Colonic mucosa (tissue), 4 donors: ENCODE measurements at regions not wholly inside any gene's neighbourhood (a gene's known extent, or its start where the extent isn't known, plus 50 kb on each side); places are given as distances from the start of the nearest gene placed in this dataset.
A peak's percentile ranks its signal among the peaks of the same experiment; 100 is the strongest.

Experiments
- DNase-seq: peaks from one replicate; pipeline ENCODE4 v3.0.0-alpha.2; 2020
- H3K27ac ChIP-seq: fragments of 200-600 bp; one replicate; pipeline ENCODE4 v1.8.0; 2021
- H3K27me3 ChIP-seq: fragments of 200-600 bp; one replicate; pipeline ENCODE4 v1.8.0; 2021
- H3K36me3 ChIP-seq: fragments of 200-600 bp; one replicate; pipeline ENCODE4 v1.8.0; 2021
- H3K4me1 ChIP-seq: fragments of 200-600 bp; one replicate; pipeline ENCODE4 v1.8.0; 2021; ENCODE audit warnings: mild to moderate bottlenecking
- H3K4me3 ChIP-seq: fragments of 200-600 bp; one replicate; pipeline ENCODE4 v1.8.0; 2021
- H3K9ac ChIP-seq, 2 donors: one replicate each; pipeline ENCODE4 v1.7.0; 2013; ENCODE audit warnings: control low read depth in 2 of 2, low read depth in 2 of 2, low read length in 2 of 2
- H3K9me3 ChIP-seq: fragments of 200-600 bp; one replicate; pipeline ENCODE4 v1.8.0; 2021
- CTCF ChIP-seq: fragments of 200-600 bp; IDR thresholded peaks from one replicate; pipeline ENCODE4 v1.8.0; 2022; ENCODE audit warnings: antibody characterized with exemption, mild to moderate bottlenecking
- intact Hi-C: fragments of 100-400 bp; cut with DNase I; formaldehyde crosslinking; loops from one replicate; pipeline ENCODE4 v1.14.1; 2022
- donor health status: healthy.
- donor health status: DM: no; HTN: no; CAD: no.
- donor health status: DM: no; HTN: no; CAD: no.

DNA sequence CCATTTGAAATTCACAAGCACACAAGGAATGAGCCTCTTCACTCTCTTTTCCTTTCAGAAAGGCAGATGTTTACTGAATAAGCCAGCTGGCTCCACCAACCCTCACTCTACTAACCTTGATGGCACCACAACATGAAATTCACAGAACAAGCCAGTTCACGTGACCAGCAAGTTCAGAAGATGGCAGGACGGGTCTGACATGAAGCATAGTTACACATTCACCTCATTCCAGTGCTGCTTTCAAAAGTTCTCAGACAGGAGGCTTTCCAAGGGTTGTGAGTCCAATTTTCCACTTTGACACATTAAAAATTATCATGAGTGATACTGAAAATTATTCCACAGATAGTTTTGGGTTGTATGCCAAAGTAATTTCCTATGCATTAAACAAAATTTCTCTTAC is 74.2 kb upstream of the MBOAT2 start:
- Histone ChIP-seq H3K27me3 (no peaks in the 10 kb centered on the region), H3K9me3 (no peaks in the 10 kb centered on the region), H3K36me3 (no peaks in the 10 kb centered on the region), H3K9ac (no peak overlapping the region), H3K27ac (no peak overlapping the region), H3K4me1 (no peaks in the 10 kb centered on the region), H3K4me3 (no peak overlapping the region)
- no peak for TF ChIP-seq CTCF
- DNase-seq = no peak
- intact Hi-C loops = no loop called here

DNA sequence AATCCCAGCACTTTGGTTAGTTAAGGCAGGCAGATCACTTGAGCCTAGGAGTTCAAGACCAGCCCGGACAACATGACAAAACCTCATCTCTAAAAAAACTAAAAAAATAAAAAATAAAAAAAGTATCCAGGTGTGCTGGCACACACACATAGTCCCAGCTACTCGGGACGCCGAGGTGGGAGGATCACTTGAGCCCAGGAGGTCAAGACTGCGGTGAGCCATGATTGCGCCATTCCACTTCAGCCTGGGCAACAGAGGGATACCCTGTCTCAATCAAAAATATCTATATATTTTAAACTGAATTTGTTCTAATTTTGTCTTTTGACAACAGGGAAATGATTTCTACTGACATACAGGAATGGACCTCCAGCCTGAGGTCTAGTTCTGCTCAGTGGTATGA is 73.3 kb upstream of the MBOAT2 start:
- no peak for DNase-seq
- H3K27ac ChIP-seq = no peak overlapping the region
- H3K27me3 ChIP-seq = no peaks in the 10 kb centered on the region

GRCh38 chr2:9076210-9076609 is 72.7 kb upstream of the MBOAT2 start:
- Histone ChIP-seq H3K27ac (no peak overlapping the region), H3K9me3 (no peaks in the 10 kb centered on the region), H3K9ac (no peak overlapping the region), H3K4me3 (no peak overlapping the region), H3K4me1 (no peaks in the 10 kb centered on the region), H3K27me3 (no peaks in the 10 kb centered on the region), H3K36me3 (no peaks in the 10 kb centered on the region)
- TF ChIP-seq CTCF = no peak
- DNase-seq = no peak
- intact Hi-C loops = no loop called here

More for the DNA sequence above, 73.3 kb upstream of the MBOAT2 start:
- no peak for TF ChIP-seq CTCF
- H3K4me1 ChIP-seq = no peaks in the 10 kb centered on the region
- no peaks in the 10 kb centered on the region for H3K9me3 ChIP-seq
- H3K36me3 ChIP-seq = no peaks in the 10 kb centered on the region
- H3K4me3 ChIP-seq = no peak overlapping the region
- H3K9ac ChIP-seq = no peak overlapping the region
- intact Hi-C loops = no loop called here

GRCh38 chr2:9074930-9075329 is 71.4 kb upstream of the MBOAT2 start:
- H3K4me1 ChIP-seq = no peaks in the 10 kb centered on the region
- H3K4me3 ChIP-seq = no peak overlapping the region
- H3K9ac ChIP-seq = no peak overlapping the region
- H3K9me3 ChIP-seq = no peaks in the 10 kb centered on the region
- intact Hi-C loops = no loop called here
- TF ChIP-seq CTCF = no peak
- no peak overlapping the region for H3K27ac ChIP-seq
- no peaks in the 10 kb centered on the region for H3K27me3 ChIP-seq
- no peak for DNase-seq
- H3K36me3 ChIP-seq = no peaks in the 10 kb centered on the region

DNA sequence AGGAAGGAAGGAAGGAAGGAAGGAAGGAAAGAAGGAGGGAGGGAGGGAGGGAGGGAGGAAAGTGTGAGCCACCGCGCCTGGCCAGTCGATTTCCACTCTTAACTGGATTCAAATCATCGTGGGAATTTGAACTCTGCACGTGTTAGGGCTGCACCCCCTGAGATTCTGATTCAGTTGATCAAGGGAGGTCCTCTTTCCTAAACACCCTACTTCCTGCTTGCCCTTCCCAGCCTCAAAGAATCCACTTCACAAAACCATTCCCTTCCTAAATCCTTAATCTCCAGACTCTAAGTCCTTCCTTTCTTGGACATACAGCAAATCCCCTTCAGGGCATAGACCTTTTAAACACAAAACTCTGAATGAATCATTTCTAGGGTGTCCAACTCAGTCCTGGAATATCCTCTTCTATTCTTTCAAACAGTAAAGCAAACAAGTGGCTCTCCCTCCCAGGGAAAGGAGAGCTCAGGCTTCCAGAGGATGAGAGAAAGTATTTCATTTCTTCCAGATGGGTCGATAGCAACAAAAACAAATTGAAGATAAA is 68.2 kb upstream of the MBOAT2 start:
- Histone ChIP-seq H3K4me1 (no peaks in the 10 kb centered on the region), H3K9ac (no peak overlapping the region), H3K36me3 (no peaks in the 10 kb centered on the region), H3K27me3 (no peaks in the 10 kb centered on the region), H3K9me3 (no peaks in the 10 kb centered on the region), H3K4me3 (no peak overlapping the region), H3K27ac (no peak overlapping the region)
- no peak for TF ChIP-seq CTCF
- DNase-seq = no peak
- intact Hi-C loops = no loop called here

- H3K9ac ChIP-seq = no peak overlapping the region
Observed at GRCh38 chr2:9071032-9071431, 67.5 kb upstream of the MBOAT2 start.

More at GRCh38 chr2:9071032-9071431, 67.5 kb upstream of the MBOAT2 start:
- Histone ChIP-seq H3K27me3 (no peaks in the 10 kb centered on the region), H3K4me3 (no peak overlapping the region), H3K36me3 (no peaks in the 10 kb centered on the region), H3K4me1 (no peaks in the 10 kb centered on the region), H3K9me3 (no peaks in the 10 kb centered on the region), H3K27ac (no peak overlapping the region)
- peak; percentile 62 for DNase-seq
- intact Hi-C loops = no loop called here
- TF ChIP-seq CTCF = no peak
